Gastroesophageal sphincter (tissue), 4 donors: ENCODE measurements at regions not wholly inside any gene's neighbourhood (a gene's known extent, or its start where the extent isn't known, plus 50 kb on each side); places are given as distances from the start of the nearest gene placed in this dataset.

Experiments used
- ATAC-seq: fragments of 150-250 bp; one replicate; pipeline ENCODE4 v1.9.1; 2016; ENCODE audit warnings: mild to moderate bottlenecking, moderate library complexity
- H3K27ac ChIP-seq, 4 donors: fragments of 200-600 bp; sonication (generic) in 3 of 4; 1 replicate in 3 of 4; 2 replicates in 1 of 4; pipeline ENCODE4 v1.5.1; 2016 to 2019
- H3K27me3 ChIP-seq: fragments of 200-600 bp; sonication (generic); one replicate; pipeline ENCODE4 v1.5.1; 2019
- H3K36me3 ChIP-seq, 2 donors: fragments of 200-600 bp; sonication (generic); one replicate each; pipeline ENCODE4 v1.5.1; 2019; ENCODE audit warnings: control low read depth in 1 of 2
- H3K4me1 ChIP-seq, 3 donors: fragments of 200-600 bp; sonication (generic); 1 replicate in 2 of 3; 2 replicates in 1 of 3; pipeline ENCODE4 v1.5.1; 2016 to 2019; ENCODE audit warnings: control low read depth in 2 of 3
- H3K4me3 ChIP-seq, 2 donors: fragments of 200-600 bp; sonication (generic); one replicate each; pipeline ENCODE4 v1.5.1; 2019; ENCODE audit warnings: mild to moderate bottlenecking in 1 of 2, moderate library complexity in 1 of 2
- H3K9me3 ChIP-seq, 3 donors: fragments of 200-600 bp; sonication (generic); one replicate each; pipeline ENCODE4 v1.5.1; 2017 to 2019; ENCODE audit warnings: control low read depth in 2 of 3
- EP300 ChIP-seq: sonication (generic); formaldehyde crosslinking; IDR thresholded peaks from one replicate; pipeline ENCODE4 v1.6.1; 2017; ENCODE audit warnings: antibody characterized with exemption, mild to moderate bottlenecking
- POLR2A ChIP-seq, 2 donors: fragments of 450-650 bp; IDR thresholded peaks; one replicate each; pipeline ENCODE4 v1.6.1; 2017; ENCODE audit warnings: antibody characterized with exemption in 2 of 2, mild to moderate bottlenecking in 2 of 2, moderate library complexity in 1 of 2
- POLR2AphosphoS5 ChIP-seq: sonication (generic); formaldehyde crosslinking; IDR thresholded peaks from one replicate; pipeline ENCODE4 v1.6.1; 2017; ENCODE audit warnings: antibody characterized with exemption
- WGBS, 2 donors: methylation state at CpG; one replicate each; pipeline ENCODE4 v1.1.5; 2018; ENCODE audit warnings: low coverage in 1 of 2; 5-methylcytosine and 5-hydroxymethylcytosine counted together
- TF ChIP-seq, protein P1 (sequence below), 4 experiments: fragments of 200-600 bp in 2 of 4; fragments of 450-650 bp in 2 of 4; sonication (generic) in 1 of 4; IDR thresholded peaks; one replicate each; pipeline ENCODE4 v1.5.1; 2017 to 2019; ENCODE audit warnings: antibody characterized with exemption in 4 of 4, mild to moderate bottlenecking in 2 of 4, moderate library complexity in 2 of 4

DNA sequence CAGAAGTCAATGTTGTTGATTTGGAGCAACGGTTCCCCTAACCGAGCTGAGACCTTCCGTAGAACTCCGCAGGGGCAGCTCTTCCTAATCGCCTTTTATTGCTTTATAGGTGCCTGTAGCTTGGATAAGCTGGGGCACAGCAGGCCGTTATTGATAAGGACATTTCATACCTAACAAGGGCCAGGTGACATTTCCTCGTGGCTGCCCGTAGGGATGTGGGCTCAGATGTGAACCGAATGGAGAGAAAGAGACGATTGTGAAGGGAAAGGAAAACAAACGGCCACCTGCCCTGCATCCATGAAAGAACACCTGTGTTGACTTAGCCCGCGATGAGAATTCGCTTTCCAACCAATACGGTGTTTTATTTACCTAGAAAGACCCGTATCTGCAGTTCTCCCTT lies 53.3 kb upstream of the DACT2 start:
- TF ChIP-seq EP300, result no peak
- TF ChIP-seq POLR2AphosphoS5, result no peak
- TF ChIP-seq POLR2A (IDR thresholded peaks at IDR 0.05), result no peak
- TF ChIP-seq, protein P1, sequence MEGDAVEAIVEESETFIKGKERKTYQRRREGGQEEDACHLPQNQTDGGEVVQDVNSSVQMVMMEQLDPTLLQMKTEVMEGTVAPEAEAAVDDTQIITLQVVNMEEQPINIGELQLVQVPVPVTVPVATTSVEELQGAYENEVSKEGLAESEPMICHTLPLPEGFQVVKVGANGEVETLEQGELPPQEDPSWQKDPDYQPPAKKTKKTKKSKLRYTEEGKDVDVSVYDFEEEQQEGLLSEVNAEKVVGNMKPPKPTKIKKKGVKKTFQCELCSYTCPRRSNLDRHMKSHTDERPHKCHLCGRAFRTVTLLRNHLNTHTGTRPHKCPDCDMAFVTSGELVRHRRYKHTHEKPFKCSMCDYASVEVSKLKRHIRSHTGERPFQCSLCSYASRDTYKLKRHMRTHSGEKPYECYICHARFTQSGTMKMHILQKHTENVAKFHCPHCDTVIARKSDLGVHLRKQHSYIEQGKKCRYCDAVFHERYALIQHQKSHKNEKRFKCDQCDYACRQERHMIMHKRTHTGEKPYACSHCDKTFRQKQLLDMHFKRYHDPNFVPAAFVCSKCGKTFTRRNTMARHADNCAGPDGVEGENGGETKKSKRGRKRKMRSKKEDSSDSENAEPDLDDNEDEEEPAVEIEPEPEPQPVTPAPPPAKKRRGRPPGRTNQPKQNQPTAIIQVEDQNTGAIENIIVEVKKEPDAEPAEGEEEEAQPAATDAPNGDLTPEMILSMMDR (IDR thresholded peaks at IDR 0.05), result no peak
- 89 to 96% methylated on average over 7 to 11 of the region's 16 CpGs for WGBS, 2 donors
- Histone ChIP-seq H3K27ac (no peak overlapping the region), H3K9me3 (no peaks in the 10 kb centered on the region), H3K4me1 (peaks cover 0 to 33% (median 0%) of the 10 kb centered on the region in 3 donors), H3K27me3 (no peaks in the 10 kb centered on the region), H3K4me3 (no peak overlapping the region), H3K36me3 (no peaks in the 10 kb centered on the region)
- no peak for ATAC-seq

DNA sequence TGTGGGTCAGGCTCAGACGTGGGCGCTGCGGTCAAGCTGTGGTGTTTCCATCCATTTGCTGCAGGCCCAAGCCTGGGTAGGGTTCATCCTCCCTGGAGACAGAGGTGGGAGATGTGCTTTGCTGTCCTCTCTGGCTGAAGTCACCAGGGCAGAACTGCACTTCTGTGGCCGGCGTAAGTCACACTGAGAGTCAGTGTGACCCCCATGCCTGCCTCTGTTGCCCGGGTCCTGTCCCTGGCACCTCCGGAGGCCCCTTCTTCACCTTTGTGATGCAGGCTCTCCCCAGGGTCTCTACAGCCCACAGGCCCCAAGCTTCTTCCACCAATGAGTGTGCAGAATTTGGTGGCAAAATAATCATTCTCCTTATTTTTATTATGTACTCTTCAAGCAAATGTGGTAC lies 53.8 kb upstream of the DACT2 start:
- no peak overlapping the region for H3K4me3 ChIP-seq
- ATAC-seq, result no peak
- no peak overlapping the region for H3K27ac ChIP-seq
- H3K27me3 ChIP-seq, result no peaks in the 10 kb centered on the region
- 100% methylated on average over 3 to 5 of the region's 7 CpGs for WGBS, 2 donors
- TF ChIP-seq POLR2A (IDR thresholded peaks at IDR 0.05), result no peak
- TF ChIP-seq, protein P1 (IDR thresholded peaks at IDR 0.05), result no peak
- no peak for TF ChIP-seq POLR2AphosphoS5
- no peak for TF ChIP-seq EP300
- H3K9me3 ChIP-seq, result no peaks in the 10 kb centered on the region
- H3K36me3 ChIP-seq, result no peaks in the 10 kb centered on the region
- peaks cover 0 to 31% (median 0%) of the 10 kb centered on the region in 3 donors for H3K4me1 ChIP-seq

DNA sequence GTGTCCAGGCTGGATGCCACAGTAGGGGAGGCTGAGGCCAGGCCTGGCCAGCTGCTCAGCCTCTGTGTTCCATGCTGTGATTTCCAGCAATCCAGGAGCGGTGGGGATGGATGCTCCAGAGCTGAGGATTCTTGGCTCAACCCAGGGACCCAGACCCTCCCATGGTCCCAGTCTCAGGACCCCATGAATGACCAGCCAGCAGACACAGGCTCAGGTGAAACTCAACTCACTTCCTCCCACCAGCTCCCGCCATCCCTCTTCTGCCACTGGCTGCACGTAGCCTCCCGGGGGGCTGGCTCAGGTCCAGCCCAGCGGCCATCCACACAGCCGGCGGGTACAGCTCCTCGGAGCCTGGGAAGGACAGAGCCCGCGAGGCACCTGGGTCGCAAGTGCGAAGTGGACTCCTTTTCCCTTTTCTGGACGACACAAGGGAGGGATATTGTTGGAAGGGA lies 54.5 kb upstream of the DACT2 start:
- Histone ChIP-seq H3K27ac (no peak overlapping the region), H3K4me3 (no peak overlapping the region), H3K9me3 (no peaks in the 10 kb centered on the region), H3K36me3 (no peaks in the 10 kb centered on the region), H3K27me3 (no peaks in the 10 kb centered on the region), H3K4me1 (peaks cover 0 to 24% (median 0%) of the 10 kb centered on the region in 3 donors)
- TF ChIP-seq EP300 (no peak), POLR2AphosphoS5 (no peak), POLR2A (IDR thresholded peaks at IDR 0.05) (no peak)
- TF ChIP-seq, protein P1 (IDR thresholded peaks at IDR 0.05), result no peak
- no CpG with 5 or more reads among the region's 13 CpGs for WGBS, 2 donors
- no peak for ATAC-seq

DNA sequence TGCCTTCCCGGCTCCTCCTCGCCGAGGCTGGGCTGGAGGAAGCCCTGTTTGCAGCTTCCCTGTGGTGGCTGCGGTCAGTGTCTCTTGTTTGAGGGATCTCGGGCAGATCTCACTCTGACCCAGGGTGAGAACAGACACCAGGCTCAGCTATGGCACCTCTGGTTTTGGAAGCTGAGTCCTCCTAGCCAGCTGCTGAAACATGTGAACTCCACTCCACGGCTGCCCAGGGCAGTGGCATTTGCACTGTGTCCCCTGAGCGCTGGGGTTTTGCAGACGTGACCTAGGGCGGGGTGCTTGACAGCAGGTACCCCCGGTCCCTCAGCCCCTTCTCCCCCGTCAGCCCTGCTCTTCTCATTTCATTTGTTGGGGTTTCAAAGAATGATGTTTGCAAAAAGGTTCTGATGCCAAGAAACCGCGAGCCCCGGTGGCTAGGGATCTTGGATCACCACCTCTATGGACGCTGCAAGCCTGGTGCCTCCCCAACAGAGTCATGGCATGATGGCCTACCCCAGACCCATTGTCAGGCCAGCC lies 55.0 kb upstream of the DACT2 start:
- Histone ChIP-seq H3K4me1 (peaks cover 0 to 22% (median 0%) of the 10 kb centered on the region in 3 donors), H3K27me3 (no peaks in the 10 kb centered on the region), H3K27ac (no peak overlapping the region), H3K4me3 (no peak overlapping the region), H3K9me3 (no peaks in the 10 kb centered on the region), H3K36me3 (no peaks in the 10 kb centered on the region)
- TF ChIP-seq, protein P1 (IDR thresholded peaks at IDR 0.05), result no peak
- no peak for TF ChIP-seq POLR2AphosphoS5
- TF ChIP-seq POLR2A (IDR thresholded peaks at IDR 0.05), result no peak
- no peak for TF ChIP-seq EP300
- no peak for ATAC-seq
- 83 to 100% methylated on average over 3 to 4 of the region's 15 CpGs for WGBS, 2 donors

DNA sequence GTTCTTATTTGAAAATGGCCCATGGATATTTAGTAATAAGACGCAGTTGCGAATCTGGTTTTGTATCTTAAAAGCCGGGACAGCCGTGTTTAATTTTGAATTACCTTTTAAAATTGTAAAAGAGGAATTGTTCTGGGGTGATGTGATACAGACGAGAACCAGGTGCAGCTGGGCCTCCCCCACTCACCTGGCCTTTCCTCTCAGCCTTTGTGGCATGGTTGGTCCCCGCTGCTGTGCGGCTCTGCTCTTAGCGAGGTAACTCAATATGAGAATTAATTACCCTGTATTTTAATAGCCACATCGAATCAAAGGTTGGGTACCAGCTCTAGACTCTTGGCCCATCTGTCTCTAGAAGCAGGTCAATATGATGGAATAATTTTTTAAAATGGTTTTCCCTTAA lies 56.5 kb upstream of the DACT2 start:
- Histone ChIP-seq H3K4me3 (no peak overlapping the region), H3K27me3 (no peaks in the 10 kb centered on the region), H3K9me3 (no peaks in the 10 kb centered on the region), H3K4me1 (peaks cover 0 to 14% (median 0%) of the 10 kb centered on the region in 3 donors), H3K27ac (no peak overlapping the region), H3K36me3 (no peaks in the 10 kb centered on the region)
- no peak for ATAC-seq
- 92 to 97% methylated on average over 9 of the region's 9 CpGs for WGBS, 2 donors
- no peak for TF ChIP-seq POLR2AphosphoS5
- TF ChIP-seq, protein P1 (IDR thresholded peaks at IDR 0.05), result no peak
- no peak for TF ChIP-seq EP300
- TF ChIP-seq POLR2A (IDR thresholded peaks at IDR 0.05), result no peak
